ENCODE measurements at regions not wholly inside any gene's neighbourhood (a gene's known extent, or its start where the extent isn't known, plus 50 kb on each side); places are given as distances from the start of the nearest gene placed in this dataset.

- no peak for TF ChIP-seq CTCF (IDR thresholded peaks at IDR 0.05)
- TF ChIP-seq POLR2A (IDR thresholded peaks at IDR 0.05) = no peak
Observed at GRCh38 chr11:92917927-92918326, 51.5 kb upstream of the MTNR1B start.

All from body of pancreas (tissue), 4 donors.